ENCODE measurements at regions not wholly inside any gene's neighbourhood (a gene's known extent, or its start where the extent isn't known, plus 50 kb on each side); places are given as distances from the start of the nearest gene placed in this dataset.

DNA sequence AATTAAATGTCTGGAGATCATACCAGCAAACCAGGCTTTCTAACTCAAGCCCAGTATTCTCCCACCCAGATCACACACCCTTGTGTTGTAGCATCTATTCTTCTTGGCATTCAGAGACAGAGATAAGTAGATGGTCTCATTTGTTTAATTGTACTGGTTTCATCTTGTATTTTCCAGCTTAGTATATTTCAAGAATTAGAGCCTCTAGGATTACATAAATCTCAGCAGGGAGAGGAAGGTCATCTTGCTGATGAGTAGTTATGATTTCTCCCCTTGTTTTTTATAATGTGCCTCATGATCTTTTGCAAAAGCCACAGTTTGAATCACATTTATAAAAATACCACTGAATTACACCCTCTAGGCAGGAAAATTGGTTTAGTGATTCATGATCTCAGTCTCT, 106.6 kb upstream of the NRSN1 start:
- DNase-seq (ENCODE audit: low read depth) = no peak
- TF ChIP-seq, protein P1, sequence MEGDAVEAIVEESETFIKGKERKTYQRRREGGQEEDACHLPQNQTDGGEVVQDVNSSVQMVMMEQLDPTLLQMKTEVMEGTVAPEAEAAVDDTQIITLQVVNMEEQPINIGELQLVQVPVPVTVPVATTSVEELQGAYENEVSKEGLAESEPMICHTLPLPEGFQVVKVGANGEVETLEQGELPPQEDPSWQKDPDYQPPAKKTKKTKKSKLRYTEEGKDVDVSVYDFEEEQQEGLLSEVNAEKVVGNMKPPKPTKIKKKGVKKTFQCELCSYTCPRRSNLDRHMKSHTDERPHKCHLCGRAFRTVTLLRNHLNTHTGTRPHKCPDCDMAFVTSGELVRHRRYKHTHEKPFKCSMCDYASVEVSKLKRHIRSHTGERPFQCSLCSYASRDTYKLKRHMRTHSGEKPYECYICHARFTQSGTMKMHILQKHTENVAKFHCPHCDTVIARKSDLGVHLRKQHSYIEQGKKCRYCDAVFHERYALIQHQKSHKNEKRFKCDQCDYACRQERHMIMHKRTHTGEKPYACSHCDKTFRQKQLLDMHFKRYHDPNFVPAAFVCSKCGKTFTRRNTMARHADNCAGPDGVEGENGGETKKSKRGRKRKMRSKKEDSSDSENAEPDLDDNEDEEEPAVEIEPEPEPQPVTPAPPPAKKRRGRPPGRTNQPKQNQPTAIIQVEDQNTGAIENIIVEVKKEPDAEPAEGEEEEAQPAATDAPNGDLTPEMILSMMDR (IDR thresholded peaks at IDR 0.05; ENCODE audit: low read length, missing control alignments) = no peak
- H3K4me3 ChIP-seq (replicated peaks; ENCODE audit: low read depth, low read length) = no peak overlapping the region

DNA sequence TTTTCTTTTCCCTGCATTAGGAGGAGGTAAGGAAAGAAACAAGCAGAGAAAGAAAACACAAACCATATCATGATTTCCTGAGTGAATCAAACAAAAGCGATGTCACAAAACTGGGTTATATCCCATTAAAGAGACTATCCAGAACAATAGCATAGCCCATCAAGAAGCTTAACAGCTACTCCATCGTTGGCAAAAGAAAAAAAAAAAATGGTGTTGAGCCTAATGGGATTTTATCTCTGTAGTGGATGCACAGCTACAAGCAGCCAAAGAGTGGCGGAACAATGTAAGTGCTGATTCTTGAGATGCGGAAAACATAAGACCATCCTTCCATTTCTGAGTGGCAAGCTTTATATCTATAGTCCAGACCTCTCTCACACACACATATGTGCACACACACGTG, 106.2 kb upstream of the NRSN1 start:
- no peak for DNase-seq (ENCODE audit: low read depth)
- H3K4me3 ChIP-seq (replicated peaks; ENCODE audit: low read depth, low read length) = no peak overlapping the region
- TF ChIP-seq, protein P1 (IDR thresholded peaks at IDR 0.05; ENCODE audit: low read length, missing control alignments) = no peak

DNA sequence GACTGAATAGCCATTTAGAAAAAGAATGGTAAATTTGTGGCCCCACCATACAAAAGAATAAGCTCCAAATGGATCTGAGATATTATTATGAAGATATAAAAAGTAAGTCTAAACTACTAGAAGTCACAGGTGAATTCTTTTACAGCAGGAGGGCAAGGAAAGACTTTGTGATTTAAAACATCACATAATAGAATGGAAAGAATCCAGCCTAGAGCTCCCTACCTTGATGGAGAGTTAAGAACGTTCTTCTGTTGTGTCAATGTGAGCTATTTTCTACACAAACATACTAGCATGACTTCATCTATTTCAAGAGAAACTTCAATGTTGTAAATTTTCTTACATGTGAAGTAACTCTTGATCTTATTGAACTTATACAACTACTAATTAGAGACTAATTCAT, 100.0 kb upstream of the NRSN1 start:
- TF ChIP-seq, protein P1 (IDR thresholded peaks at IDR 0.05; ENCODE audit: low read length, missing control alignments) = no peak
- no peak for DNase-seq (ENCODE audit: low read depth)
- H3K4me3 ChIP-seq (replicated peaks; ENCODE audit: low read depth, low read length) = no peak overlapping the region

DNA sequence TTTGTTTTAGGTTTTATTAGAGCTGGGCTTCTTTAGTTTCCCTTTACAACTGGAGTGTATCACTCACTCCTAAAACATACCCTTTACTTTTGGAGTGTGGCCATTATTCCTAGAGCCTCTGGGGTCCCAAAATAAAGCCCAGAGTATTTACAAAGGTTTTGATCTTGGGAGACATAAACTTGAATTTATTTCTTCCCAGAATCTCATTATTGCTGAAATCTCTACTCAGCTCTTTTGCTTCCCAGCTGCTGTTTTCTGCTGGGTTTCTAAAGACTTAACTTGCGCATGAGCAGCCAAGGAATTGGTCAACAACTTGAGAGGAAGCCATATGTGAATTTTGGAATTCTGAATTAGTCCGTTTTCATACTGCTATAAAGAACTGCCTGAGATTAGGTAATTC, 94.5 kb upstream of the NRSN1 start:
- H3K4me3 ChIP-seq (replicated peaks; ENCODE audit: low read depth, low read length) = no peak overlapping the region
- TF ChIP-seq, protein P1 (IDR thresholded peaks at IDR 0.05; ENCODE audit: low read length, missing control alignments) = no peak
- no peak for DNase-seq (ENCODE audit: low read depth)

DNA sequence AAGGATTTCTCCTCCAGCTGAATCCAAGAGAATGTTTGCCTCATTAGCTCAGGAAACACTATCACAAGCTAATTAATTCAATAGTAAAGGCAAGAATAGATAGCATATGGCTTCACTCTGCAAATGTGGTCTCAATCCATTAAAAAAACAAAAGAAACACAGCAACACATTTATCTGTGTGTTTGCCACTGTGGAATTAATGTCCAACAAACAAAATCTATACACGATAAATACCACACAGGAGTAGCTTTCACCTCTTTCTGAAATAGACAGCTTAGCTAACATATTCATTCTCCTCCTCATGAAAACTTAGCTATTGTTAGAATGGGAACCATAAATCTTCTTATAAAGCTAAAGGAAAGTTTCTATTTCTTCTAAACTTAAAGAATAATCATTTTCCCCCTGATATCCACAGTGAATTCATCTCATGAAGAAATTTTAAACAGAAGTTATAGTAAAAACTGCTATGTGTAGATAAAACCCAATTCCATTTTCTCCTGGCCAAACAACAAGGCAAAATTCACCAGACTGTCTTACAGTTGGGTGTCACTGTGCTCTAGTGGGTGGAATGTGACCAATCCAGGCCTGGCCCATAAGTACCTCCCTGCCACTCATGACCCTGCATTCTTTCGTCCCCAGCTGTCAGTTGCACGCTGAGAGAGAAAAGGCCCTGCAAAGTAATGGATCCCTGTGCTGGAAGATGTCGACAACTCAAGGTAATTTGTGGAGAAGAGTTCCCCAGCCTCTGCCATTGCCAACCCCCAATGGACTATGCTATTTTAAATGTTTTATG, 92.9 kb upstream of the NRSN1 start:
- DNase-seq (ENCODE audit: low read depth) = no peak
- no peak overlapping the region for H3K4me3 ChIP-seq (replicated peaks; ENCODE audit: low read depth, low read length)
- TF ChIP-seq, protein P1 (IDR thresholded peaks at IDR 0.05; ENCODE audit: low read length, missing control alignments) = no peak

DNA sequence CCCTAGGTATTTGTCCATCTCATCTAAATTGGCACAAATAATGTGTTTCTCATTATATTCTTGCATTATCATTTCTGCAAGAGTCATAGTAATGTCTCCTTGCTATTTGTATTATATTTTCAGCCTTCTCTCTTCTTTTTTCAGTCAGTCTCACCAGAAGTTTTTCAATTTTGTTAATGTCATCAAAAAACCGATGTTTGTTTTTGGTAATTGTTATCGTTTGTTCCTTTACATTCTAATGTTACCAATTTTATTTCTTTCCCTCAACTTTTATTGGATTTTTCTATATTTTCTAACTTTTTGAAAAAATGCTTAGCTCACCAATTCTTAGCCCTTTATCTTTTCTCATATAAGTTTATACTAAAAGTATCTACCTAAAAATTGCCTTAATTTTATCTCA, 82.2 kb upstream of the NRSN1 start:
- TF ChIP-seq, protein P1 (IDR thresholded peaks at IDR 0.05; ENCODE audit: low read length, missing control alignments) = no peak
- no peak overlapping the region for H3K4me3 ChIP-seq (replicated peaks; ENCODE audit: low read depth, low read length)
- DNase-seq (ENCODE audit: low read depth) = no peak

Measured in fibroblast of pulmonary artery (primary cell).